Activated CD8-positive, alpha-beta memory T cell treated with anti-CD3 and anti-CD28 coated beads for 4 hours (primary cell): ENCODE measurements at regions not wholly inside any gene's neighbourhood (a gene's known extent, or its start where the extent isn't known, plus 50 kb on each side); places are given as distances from the start of the nearest gene placed in this dataset.

ENCODE experiments used
- DNase-seq, 2 donors: peaks; one replicate each; pipeline ENCODE4 v3.0.0-alpha.2; 2020; ENCODE audit warnings: low read depth in 2 of 2

GRCh38 chr6:1482381-1483166 lies 93.2 kb downstream of the FOXF2 start:
- no peak for DNase-seq

- DNase-seq = no peak
Observed at GRCh38 chr6:1485678-1486077, 96.3 kb downstream of the FOXF2 start.

GRCh38 chr6:1486387-1486786 lies 97.0 kb downstream of the FOXF2 start:
- DNase-seq = no peak

GRCh38 chr6:1487239-1487638 lies 97.9 kb downstream of the FOXF2 start:
- no peak for DNase-seq

- DNase-seq = no peak
Observed at GRCh38 chr6:1491025-1491424, 101.6 kb downstream of the FOXF2 start.

GRCh38 chr6:1491591-1492319 lies 102.4 kb downstream of the FOXF2 start:
- no peak for DNase-seq

- DNase-seq = no peak
Observed at GRCh38 chr6:1494671-1495070, 105.3 kb downstream of the FOXF2 start.

GRCh38 chr6:1495344-1495743 lies 106.0 kb downstream of the FOXF2 start:
- no peak for DNase-seq

- no peak for DNase-seq
Observed at GRCh38 chr6:1496092-1496491, 106.7 kb downstream of the FOXF2 start.

- no peak for DNase-seq
Observed at GRCh38 chr6:1496836-1497760, 107.7 kb downstream of the FOXF2 start.

- DNase-seq = no peak
Observed at GRCh38 chr6:1497761-1498105, 108.4 kb downstream of the FOXF2 start.

GRCh38 chr6:1498491-1499113 lies 109.2 kb downstream of the FOXF2 start:
- no peak for DNase-seq

- no peak for DNase-seq
Observed at GRCh38 chr6:1499777-1500176, 109.9 kb upstream of the FOXC1 start.

GRCh38 chr6:1500913-1501312 lies 108.8 kb upstream of the FOXC1 start:
- no peak for DNase-seq

- DNase-seq = no peak
Observed at GRCh38 chr6:1502041-1502440, 107.7 kb upstream of the FOXC1 start.

- DNase-seq = no peak
Observed at GRCh38 chr6:1503811-1504210, 105.9 kb upstream of the FOXC1 start.

- DNase-seq = no peak
Observed at GRCh38 chr6:1504465-1504864, 105.2 kb upstream of the FOXC1 start.

- DNase-seq = no peak
Observed at GRCh38 chr6:1507251-1507650, 102.5 kb upstream of the FOXC1 start.

- no peak for DNase-seq
Observed at GRCh38 chr6:1509241-1509640, 100.5 kb upstream of the FOXC1 start.

GRCh38 chr6:1510239-1510638 lies 99.5 kb upstream of the FOXC1 start:
- DNase-seq = no peak

GRCh38 chr6:1513215-1513780 lies 96.4 kb upstream of the FOXC1 start:
- no peak for DNase-seq

GRCh38 chr6:1514078-1514477 lies 95.6 kb upstream of the FOXC1 start:
- DNase-seq = no peak
